Adrenal gland (tissue), 5 donors: ENCODE measurements at regions not wholly inside any gene's neighbourhood (a gene's known extent, or its start where the extent isn't known, plus 50 kb on each side); places are given as distances from the start of the nearest gene placed in this dataset.

Experiments
- CTCF ChIP-seq, 6 experiments: fragments of 450-650 bp in 4 of 6; fragments of 200-600 bp in 2 of 6; sonication (generic) in 1 of 6; IDR thresholded peaks; 1 replicate in 5 of 6; 2 replicates in 1 of 6; pipeline versions ENCODE4 v1.5.1 to v1.8.0; 2016 to 2021; ENCODE audit warnings: antibody characterized with exemption in 6 of 6, mild to moderate bottlenecking in 2 of 6, moderate library complexity in 1 of 6
- POLR2A ChIP-seq, 2 donors: fragments of 450-650 bp; IDR thresholded peaks; one replicate each; pipeline ENCODE4 v1.6.1; 2017; ENCODE audit warnings: antibody characterized with exemption in 2 of 2, mild to moderate bottlenecking in 2 of 2, moderate library complexity in 1 of 2
- donor health status: DM: no; HTN: no; CAD: no.

DNA sequence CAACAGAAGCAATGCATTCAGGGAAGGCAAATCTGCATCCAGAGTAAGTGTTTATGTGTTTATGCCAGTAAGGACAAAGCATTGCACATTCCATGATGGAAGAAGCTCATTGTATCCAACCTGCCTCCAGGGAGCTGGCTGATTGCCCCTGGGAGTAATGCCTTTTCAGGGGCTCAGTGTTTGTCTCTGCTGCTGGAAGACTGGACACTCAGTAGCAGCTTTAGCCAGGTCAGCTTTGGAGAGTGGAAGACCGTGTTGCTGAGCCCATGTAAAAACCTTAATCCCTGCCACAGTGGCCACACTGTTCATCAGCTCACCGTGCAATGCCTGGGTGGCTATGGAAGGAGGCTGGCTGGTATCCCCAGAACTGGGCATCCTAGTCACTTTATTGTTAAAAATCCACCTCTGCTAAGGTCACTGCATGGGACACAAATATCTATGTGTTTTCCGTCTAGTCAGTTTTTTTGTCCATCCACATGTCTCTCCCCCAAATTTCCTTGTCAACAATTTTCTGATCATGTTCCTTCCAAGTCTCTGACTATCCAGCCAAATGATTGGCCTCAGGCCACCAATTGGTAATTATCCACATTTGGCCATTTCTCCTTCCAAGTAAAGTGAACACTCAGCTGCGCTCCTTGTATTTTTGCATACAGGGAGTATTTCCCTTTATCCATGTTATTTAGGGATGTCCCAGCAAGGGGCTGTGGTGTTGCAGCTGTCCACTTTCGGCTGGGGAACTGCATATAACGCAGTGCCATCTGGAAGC lies 2044.5 kb upstream of the AGA start:
- TF ChIP-seq CTCF (IDR thresholded peaks at IDR 0.05) (no peak), POLR2A (IDR thresholded peaks at IDR 0.05) (no peak)
